ENCODE measurements at regions not wholly inside any gene's neighbourhood (a gene's known extent, or its start where the extent isn't known, plus 50 kb on each side); places are given as distances from the start of the nearest gene placed in this dataset.

- TF ChIP-seq CTCF (conservative IDR thresholded peaks at IDR 0.05; ENCODE audit: low read length) (no peak), EZH2phosphoT487 (IDR thresholded peaks at IDR 0.05; ENCODE audit: borderline replicate concordance) (no peak)
These were observed 350.8 kb downstream of the ENC1 start for GRCh38 chr5:74289691-74290090.

All from Loucy (cell line).